PC-9 (cell line): ENCODE measurements at regions not wholly inside any gene's neighbourhood (a gene's known extent, or its start where the extent isn't known, plus 50 kb on each side); places are given as distances from the start of the nearest gene placed in this dataset.
"Not testable (repeated sequence)": the region's sequence is repeated elsewhere in the genome, so short reads cannot be mapped to it uniquely, and the experiment has no call there.

Experiments used
- BruUV-seq: library from RNA; stranded (reverse); fragments of 400-500 nt; replicated peaks from 2 replicates; lab custom pipeline; 2021; lab: Mats Ljungman, UMichigan
- CTCF ChIA-PET: fragments of 300-600 bp; sonication (Branson Sonifier 250); formaldehyde crosslinking; loops from one replicate; lab custom pipeline; 2022; ENCODE audit warnings: antibody characterized with exemption; lab: Charles Lee
- POLR2A ChIA-PET: fragments of 300-600 bp; sonication (Branson Sonifier 250); formaldehyde crosslinking; loops from one replicate; lab custom pipeline; 2022; ENCODE audit warnings: antibody characterized with exemption; ENCODE audit not compliant: unreplicated experiment; lab: Charles Lee
- DNase-seq, 2 experiments: peaks; one replicate each; pipeline versions ENCODE4 v3.0.0 to v3.0.0-alpha.2; 2015 to 2022; ENCODE audit warnings: mixed read lengths in 1 of 2
- H2AFZ ChIP-seq: fragments of 200-600 bp; sonication (generic); 2 replicates; pipeline ENCODE4 v1.8.1; 2017; ENCODE audit warnings: antibody characterized with exemption
- H3F3A ChIP-seq: fragments of 200-600 bp; sonication (generic); 2 replicates; pipeline ENCODE4 v1.8.1; 2017; ENCODE audit warnings: antibody characterized with exemption, mild to moderate bottlenecking, low read depth; ENCODE audit not compliant: insufficient read depth
- H3K27ac ChIP-seq: fragments of 200-600 bp; sonication (generic); 2 replicates; pipeline ENCODE4 v1.6.1; 2016; ENCODE audit warnings: mixed run types
- H3K27me3 ChIP-seq: fragments of 200-600 bp; sonication (generic); 2 replicates; pipeline ENCODE4 v1.6.1; 2016; ENCODE audit warnings: low read depth, mixed run types; ENCODE audit not compliant: insufficient read depth
- H3K36me3 ChIP-seq: fragments of 200-600 bp; sonication (generic); 2 replicates; pipeline ENCODE4 v1.6.1; 2016; ENCODE audit warnings: low read depth, mixed run types
- H3K4me1 ChIP-seq: fragments of 200-600 bp; sonication (generic); replicated peaks from 2 replicates; pipeline ENCODE4 v1.6.1; 2016; ENCODE audit warnings: mixed run types; ENCODE audit not compliant: insufficient read depth
- H3K4me2 ChIP-seq: fragments of 200-600 bp; sonication (generic); 2 replicates; pipeline ENCODE4 v1.6.1; 2017; ENCODE audit warnings: mixed run types
- H3K4me3 ChIP-seq: fragments of 200-600 bp; sonication (generic); 2 replicates; pipeline ENCODE4 v1.6.1; 2016; ENCODE audit warnings: mixed run types
- H3K79me2 ChIP-seq: fragments of 200-600 bp; sonication (generic); 2 replicates; pipeline ENCODE4 v1.6.1; 2017; ENCODE audit warnings: low read depth, mixed run types
- H3K9me2 ChIP-seq: fragments of 200-600 bp; sonication (generic); 2 replicates; pipeline ENCODE4 v1.8.1; 2017; ENCODE audit warnings: mild to moderate bottlenecking; ENCODE audit not compliant: insufficient read depth
- H3K9me3 ChIP-seq: fragments of 200-600 bp; sonication (generic); 2 replicates; pipeline ENCODE4 v1.8.1; 2016; ENCODE audit warnings: low read depth; ENCODE audit not compliant: insufficient read depth
- H4K20me1 ChIP-seq: fragments of 200-600 bp; sonication (generic); 2 replicates; pipeline ENCODE4 v1.8.1; 2017; ENCODE audit not compliant: insufficient read depth
- EZH2 ChIP-seq: fragments of 200-600 bp; sonication (generic); IDR thresholded peaks from 2 replicates; pipeline ENCODE4 v1.8.0; 2017; ENCODE audit warnings: antibody characterized with exemption, low read depth
- intact Hi-C: fragments of 100-400 bp; cut with micrococcal nuclease; formaldehyde crosslinking; loops from one replicate; pipeline ENCODE4 v1.10.0; 2022; ENCODE audit not compliant: unreplicated experiment
- TF ChIP-seq, protein P1 (sequence below): fragments of 200-600 bp; sonication (generic); conservative IDR thresholded peaks from 2 replicates; pipeline ENCODE4 v1.6.1; 2017; ENCODE audit warnings: mixed run types, antibody characterized with exemption, mild to moderate bottlenecking, moderate library complexity

DNA sequence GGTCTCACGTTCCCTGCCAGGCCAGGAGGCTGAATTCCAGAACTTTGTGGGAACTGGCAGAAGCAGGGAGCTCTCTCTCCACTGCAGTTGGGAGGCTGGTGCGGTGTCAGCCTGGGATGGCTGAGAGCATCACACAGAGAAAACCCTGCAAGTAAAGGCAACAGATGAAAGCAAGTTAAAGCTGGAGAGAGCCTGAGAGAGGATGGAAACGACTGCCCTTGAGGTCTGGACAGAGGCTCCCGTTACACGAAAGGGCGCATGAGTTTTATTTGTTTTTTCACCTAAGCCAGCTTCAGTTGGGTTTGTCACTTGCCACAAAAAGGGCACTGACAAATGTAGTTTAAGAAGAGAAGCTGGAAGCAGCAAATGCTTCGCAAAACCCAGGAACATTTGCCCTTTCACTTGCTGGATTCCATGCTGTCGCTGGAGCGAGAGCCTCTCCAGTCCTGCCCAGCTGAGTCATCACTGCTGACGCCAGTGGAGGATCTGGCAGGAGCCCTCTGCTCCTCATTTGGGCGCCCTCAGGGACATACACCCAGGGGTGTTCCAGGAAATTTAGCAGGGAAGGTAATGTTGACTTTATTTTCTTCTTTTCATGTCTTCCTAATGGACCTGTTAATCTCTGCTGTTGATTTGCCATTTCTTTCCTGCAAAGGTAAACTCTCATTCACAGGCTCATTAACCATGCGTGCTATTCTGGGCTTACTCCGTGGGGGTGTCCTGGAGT, 308.8 kb upstream of the SFSWAP start:
- H3F3A ChIP-seq, BruUV-seq, H3K4me1 ChIP-seq, POLR2A ChIA-PET, DNase-seq, H3K79me2 ChIP-seq, H3K4me3 ChIP-seq, H3K4me2 ChIP-seq, H3K9me2 ChIP-seq, H3K27ac ChIP-seq, H4K20me1 ChIP-seq, CTCF ChIA-PET, H2AFZ ChIP-seq, H3K9me3 ChIP-seq, H3K36me3 ChIP-seq: not testable (repeated sequence)
- intact Hi-C loops, result loop anchor here (2.0 kb wide), 1 partner anchor 135 kb away; no protein-coding TSS in a partner anchor
- peaks cover 12% of the 10 kb centered on the region; the same call in 1 of the 2 replicates for H3K27me3 ChIP-seq

DNA sequence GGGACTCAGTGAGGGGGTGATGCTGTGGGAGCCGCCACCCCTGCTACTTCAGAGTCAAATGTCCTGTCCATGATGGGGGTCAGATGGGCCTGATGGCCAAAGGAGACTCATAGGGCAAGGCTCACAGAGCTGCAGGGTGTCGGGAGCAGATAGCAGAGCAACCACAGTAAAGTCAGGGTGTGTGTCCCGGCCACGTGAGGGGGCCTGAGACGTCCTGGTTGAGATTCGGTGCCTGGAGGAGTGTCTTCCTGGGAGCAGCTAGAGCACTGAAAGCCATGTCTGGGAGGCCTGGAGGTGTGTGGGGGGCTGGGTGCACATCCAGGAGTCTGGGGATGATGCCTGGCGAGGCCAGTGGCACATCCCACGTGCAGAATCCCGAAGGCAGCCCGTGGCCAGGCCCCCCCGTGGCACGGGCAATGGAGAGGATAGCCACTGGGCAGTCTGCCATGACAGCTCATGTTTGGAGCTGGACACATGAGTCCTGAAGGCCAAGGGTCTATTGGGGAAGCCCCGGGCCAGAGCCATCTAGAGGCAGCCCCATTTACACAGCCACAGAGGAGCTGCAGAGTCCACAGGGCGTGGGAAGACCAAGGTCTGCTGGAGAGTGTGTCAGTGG, 308.0 kb upstream of the SFSWAP start:
- Histone ChIP-seq H4K20me1 (no peaks in the 10 kb centered on the region), H3F3A (no peaks in the 10 kb centered on the region), H3K36me3 (no peaks in the 10 kb centered on the region), H3K9me3 (no peaks in the 10 kb centered on the region), H3K79me2 (no peaks in the 10 kb centered on the region), H3K9me2 (no peaks in the 10 kb centered on the region), H3K4me3 (no peak overlapping the region), H2AFZ (no peak overlapping the region), H3K27ac (no peak overlapping the region), H3K4me1 (no peaks in the 10 kb centered on the region), H3K27me3 (peaks cover 13% of the 10 kb centered on the region; the same call in 1 of the 2 replicates), H3K4me2 (no peak overlapping the region)
- TF ChIP-seq, protein P1, sequence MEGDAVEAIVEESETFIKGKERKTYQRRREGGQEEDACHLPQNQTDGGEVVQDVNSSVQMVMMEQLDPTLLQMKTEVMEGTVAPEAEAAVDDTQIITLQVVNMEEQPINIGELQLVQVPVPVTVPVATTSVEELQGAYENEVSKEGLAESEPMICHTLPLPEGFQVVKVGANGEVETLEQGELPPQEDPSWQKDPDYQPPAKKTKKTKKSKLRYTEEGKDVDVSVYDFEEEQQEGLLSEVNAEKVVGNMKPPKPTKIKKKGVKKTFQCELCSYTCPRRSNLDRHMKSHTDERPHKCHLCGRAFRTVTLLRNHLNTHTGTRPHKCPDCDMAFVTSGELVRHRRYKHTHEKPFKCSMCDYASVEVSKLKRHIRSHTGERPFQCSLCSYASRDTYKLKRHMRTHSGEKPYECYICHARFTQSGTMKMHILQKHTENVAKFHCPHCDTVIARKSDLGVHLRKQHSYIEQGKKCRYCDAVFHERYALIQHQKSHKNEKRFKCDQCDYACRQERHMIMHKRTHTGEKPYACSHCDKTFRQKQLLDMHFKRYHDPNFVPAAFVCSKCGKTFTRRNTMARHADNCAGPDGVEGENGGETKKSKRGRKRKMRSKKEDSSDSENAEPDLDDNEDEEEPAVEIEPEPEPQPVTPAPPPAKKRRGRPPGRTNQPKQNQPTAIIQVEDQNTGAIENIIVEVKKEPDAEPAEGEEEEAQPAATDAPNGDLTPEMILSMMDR, result no peak
- TF ChIP-seq EZH2, result no peak
- ChIA-PET POLR2A (no interaction called here), CTCF (no interaction called here)
- intact Hi-C loops, result loop anchor here (2.0 kb wide), 1 partner anchor 136 kb away; no protein-coding TSS in a partner anchor
- no peak for DNase-seq
- no TSS peak for BruUV-seq

DNA sequence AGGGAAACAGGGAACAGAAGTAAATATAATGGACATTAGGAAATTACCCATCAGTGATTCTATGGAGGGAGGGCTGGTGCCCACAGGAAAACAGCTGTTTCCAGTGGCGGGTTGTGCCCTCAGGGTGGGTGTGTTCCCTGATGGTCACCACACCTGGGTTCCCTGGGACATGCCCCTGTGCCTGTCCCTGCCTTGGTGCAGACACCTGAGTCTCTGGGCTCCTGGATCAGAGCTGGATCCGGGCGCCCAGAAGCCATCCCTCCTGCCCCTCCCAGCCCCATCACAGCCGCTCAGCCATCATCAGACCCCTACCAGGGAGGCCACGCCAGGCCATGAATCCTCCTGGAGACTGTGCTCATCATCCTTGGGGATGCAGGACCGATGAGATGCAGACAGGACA, 307.2 kb upstream of the SFSWAP start:
- intact Hi-C loops, result loop anchor here (2.0 kb wide), 1 partner anchor 137 kb away; no protein-coding TSS in a partner anchor
- H3K9me2 ChIP-seq, result no peaks in the 10 kb centered on the region

More for the DNA sequence above, 307.2 kb upstream of the SFSWAP start:
- POLR2A ChIA-PET, result no interaction called here
- Histone ChIP-seq H3K4me3 (no peak overlapping the region), H3K9me3 (no peaks in the 10 kb centered on the region), H3K79me2 (no peaks in the 10 kb centered on the region), H3K27ac (no peak overlapping the region), H3F3A (no peaks in the 10 kb centered on the region), H3K4me2 (no peak overlapping the region), H2AFZ (no peak overlapping the region), H3K27me3 (peaks cover 18% of the 10 kb centered on the region; the same call in 1 of the 2 replicates), H3K4me1 (no peaks in the 10 kb centered on the region), H4K20me1 (no peaks in the 10 kb centered on the region), H3K36me3 (no peaks in the 10 kb centered on the region)
- CTCF ChIA-PET, result no interaction called here
- TF ChIP-seq EZH2, result no peak
- TF ChIP-seq, protein P1, result no peak
- no peak for DNase-seq
- BruUV-seq, result no TSS peak
